Stimulated activated CD4-positive, alpha-beta T cell treated with anti-CD3 and anti-CD28 coated beads, Interleukin-15, amount 100 ng/mL, for 48 hours (primary cell): ENCODE measurements at regions not wholly inside any gene's neighbourhood (a gene's known extent, or its start where the extent isn't known, plus 50 kb on each side); places are given as distances from the start of the nearest gene placed in this dataset.

Source experiments
- DNase-seq, 2 donors: peaks; one replicate each; pipeline ENCODE4 v3.0.0-alpha.2; 2020; ENCODE audit warnings: low read depth in 2 of 2

- DNase-seq = no peak
Measured at GRCh38 chr1:229031061-229031460, 239.8 kb upstream of the RAB4A start.

GRCh38 chr1:229031481-229032341 is 239.2 kb upstream of the RAB4A start:
- DNase-seq = no peak

DNA sequence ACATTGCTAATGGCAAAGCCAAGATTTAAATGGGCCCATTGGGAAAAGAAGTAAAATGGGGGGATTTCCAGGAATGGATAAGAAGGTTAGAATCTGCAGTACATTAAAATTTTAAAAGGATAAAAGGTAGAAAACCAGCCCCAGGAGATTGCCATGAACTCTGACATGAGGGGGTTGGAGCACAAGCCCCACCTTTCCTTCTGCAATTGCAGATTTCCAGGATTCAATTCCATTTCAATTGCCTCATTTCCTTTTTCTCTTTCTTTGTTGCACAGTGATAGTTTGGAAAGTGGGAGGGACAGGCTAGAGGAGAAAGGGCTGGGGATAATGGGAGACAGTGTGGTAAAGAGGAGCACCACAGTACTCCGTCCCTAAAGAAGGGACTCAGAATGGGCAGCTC is 238.5 kb upstream of the RAB4A start:
- DNase-seq = no peak

DNA sequence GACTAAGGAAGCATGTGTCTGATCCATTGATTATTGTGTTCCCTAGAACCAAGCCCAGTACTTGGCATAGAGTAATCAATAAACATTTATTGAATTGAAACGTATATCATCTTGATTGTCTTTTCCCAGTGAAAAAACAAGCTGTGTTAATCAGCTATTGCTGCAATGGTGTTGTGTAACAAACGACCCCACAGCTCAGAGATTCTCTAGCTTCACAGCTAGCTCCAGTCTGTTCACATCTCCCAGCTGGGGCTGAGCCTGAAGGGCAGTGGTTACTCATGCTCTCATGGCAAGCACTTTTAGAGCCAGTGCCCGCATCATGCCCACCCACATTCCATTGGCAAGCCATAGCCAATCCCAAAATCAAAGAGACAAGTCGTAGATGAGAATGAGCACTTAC is 237.4 kb upstream of the RAB4A start:
- DNase-seq = no peak

GRCh38 chr1:229034342-229034741 is 236.6 kb upstream of the RAB4A start:
- DNase-seq = no peak

DNA sequence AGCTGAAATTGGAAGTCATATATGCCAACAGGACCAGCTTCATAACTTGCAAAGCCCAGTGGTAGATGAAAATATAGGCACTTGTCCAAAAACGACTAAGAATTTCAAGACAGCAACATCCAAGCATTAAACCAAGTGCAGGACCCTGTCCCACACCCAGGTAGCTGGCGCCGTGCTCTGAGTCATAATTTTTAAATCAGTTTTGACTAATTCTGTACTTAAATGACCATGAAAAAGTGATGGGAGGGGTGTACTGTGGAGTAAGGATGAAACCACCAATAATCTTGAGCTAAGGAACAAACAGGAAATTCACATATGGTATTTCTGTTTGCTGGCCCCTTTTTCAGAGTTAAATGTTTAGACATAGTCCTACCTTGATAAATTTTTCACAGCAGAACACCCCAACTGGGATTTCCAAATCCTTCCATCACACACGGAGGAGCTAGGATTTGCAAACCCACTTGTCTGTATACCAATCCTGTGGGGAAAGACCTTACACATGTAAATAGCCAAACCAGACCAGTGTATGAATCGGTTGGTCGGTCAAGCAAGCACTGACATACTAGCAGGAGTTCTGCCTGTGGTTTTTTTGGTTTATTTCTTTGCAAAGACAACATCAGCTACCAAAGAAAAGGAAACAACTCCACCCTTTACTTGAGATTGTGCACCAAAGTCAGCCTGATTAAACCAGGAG is 235.7 kb upstream of the RAB4A start:
- DNase-seq = no peak

DNA sequence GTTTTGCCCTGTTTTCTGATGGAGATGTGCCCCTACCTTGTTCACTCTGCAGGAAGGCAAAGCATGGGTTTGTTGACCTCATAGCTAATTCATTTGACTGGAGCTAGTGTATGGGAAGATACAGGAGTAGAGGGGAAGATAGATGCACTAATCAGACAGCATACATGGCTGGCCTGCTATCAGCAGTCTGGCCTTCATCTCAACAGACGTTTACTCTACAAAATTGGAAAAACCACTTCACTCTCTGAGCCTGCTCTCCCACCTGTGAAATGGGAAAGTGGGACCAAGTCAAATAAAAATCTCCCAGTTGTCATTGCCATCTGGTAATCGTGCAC is 235.2 kb upstream of the RAB4A start:
- no peak for DNase-seq

- DNase-seq = no peak
Measured at GRCh38 chr1:229037806-229038405, 233.0 kb upstream of the RAB4A start.

- DNase-seq = no peak
Measured at GRCh38 chr1:229040630-229041358, 230.1 kb upstream of the RAB4A start.

GRCh38 chr1:229041946-229042345 is 229.0 kb upstream of the RAB4A start:
- DNase-seq = no peak

DNA sequence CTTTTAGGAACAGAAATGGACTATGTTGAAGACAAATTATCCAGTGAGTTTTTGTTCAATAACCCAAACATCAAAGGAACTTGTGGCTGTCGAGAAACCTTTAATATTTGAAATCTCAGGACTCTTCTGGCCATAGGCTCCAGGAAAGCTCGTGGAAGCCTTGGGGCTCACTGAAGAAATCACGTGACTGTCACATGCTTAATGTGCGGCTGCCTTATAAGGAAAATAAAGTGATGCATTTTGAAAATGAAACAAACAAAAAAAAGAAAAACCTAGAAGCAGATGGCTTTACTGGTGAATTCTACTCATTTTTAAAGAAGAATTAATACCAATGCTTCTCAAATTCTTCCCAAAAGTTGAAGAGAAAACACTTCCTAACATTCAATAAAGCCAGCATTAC is 228.4 kb upstream of the RAB4A start:
- DNase-seq = no peak

DNA sequence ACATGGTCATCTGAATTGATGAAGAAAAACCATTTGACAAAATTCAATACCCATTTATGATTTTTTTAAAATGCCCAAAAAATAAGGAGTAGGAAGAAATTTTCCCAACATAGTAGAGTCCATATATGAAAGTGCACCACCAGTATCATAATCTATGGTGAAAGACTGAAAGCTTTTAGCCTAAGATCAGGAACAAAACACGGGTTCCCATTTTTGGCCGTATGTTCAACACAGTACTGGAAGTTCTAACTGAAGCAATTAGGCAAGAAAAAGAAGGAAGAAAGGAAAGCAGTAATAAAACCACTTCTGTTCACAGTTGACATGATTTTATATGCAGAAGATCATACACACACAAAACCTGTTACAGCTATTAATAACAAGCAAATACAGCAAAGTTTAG is 227.8 kb upstream of the RAB4A start:
- no peak for DNase-seq

- no peak for DNase-seq
Measured at GRCh38 chr1:229046251-229046853, 224.6 kb upstream of the RAB4A start.

GRCh38 chr1:229047161-229047839 is 223.6 kb upstream of the RAB4A start:
- no peak for DNase-seq

DNA sequence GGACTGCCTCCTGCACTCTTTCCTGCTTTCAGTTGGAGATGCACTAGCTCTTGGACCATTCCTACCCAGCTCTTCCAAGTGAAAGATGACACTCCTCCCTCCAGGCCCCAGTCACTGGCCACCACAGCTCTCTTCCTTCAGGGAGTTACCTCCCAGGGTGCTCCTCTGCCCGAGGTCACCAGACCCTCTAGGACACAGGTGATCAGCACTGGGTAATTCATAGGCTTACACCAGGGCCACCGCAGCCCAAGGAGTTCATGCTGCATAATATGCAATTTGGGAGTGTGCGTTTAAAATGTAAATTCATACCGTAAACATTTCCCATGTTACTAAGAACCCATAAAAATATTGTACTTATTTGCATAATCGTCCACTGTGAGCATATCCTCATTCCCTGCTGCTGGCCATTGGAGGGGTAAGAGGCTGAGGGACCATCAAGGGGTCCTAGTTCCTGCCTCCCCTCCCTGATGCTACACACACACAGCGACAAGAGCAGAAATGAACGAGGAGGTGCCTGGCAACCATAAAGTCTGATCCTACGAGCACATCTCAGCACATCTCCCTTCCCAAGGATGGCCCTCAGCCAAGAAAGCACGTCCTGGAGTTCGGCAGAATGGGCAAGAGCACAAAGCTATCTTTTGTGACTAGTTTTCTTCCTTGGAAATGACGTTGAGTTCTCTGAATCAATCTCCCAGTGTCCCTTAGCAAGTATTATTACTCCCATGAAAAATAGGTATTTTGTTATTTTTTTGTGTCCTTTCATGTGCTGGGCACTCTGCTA is 222.9 kb upstream of the RAB4A start:
- no peak for DNase-seq

DNA sequence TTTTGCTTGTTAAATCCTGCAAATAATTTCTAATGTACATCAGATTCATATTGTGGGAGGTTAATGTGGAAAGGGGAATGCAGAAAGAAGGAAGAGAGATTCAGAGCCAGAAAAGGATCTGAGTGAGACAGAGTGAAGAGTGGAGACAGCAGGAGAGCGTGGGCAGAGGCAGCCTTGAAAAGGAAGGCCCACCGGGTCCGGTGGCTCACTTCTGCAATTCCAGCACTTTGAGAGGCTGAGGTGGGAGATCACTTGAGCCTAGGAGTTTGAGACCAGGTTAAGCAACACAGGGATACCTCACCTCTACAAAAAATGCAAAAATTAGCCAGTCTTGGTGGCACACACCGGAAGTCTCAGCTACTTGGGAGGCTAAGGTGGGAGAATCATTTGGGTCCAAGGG is 222.0 kb upstream of the RAB4A start:
- no peak for DNase-seq

DNA sequence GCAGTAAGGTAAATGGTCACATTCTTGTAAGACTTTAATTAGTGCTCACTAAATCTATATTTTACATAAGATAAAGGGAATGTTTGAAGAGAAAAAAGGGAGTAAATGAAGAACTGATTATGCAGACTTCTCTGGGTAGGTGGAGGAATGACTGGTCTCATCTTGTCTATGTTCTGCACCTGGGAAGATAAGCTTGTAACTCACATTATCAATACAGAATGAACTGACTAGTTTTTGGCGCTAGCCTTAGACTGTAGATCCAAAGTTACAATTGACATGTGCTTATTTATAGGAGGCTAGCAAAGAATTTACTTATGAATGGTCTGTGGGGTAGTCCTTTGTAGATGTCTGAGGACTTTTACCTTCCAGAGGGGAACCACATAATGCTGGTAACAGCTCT is 214.9 kb upstream of the RAB4A start:
- no peak for DNase-seq

GRCh38 chr1:229058111-229058561 is 212.8 kb upstream of the RAB4A start:
- no peak for DNase-seq

- no peak for DNase-seq
Measured at GRCh38 chr1:229058729-229059128, 212.2 kb upstream of the RAB4A start.
